PC-9 (cell line): ENCODE measurements at regions not wholly inside any gene's neighbourhood (a gene's known extent, or its start where the extent isn't known, plus 50 kb on each side); places are given as distances from the start of the nearest gene placed in this dataset.

ENCODE experiments used
- CTCF ChIP-seq: fragments of 200-600 bp; sonication (generic); conservative IDR thresholded peaks from 2 replicates; pipeline ENCODE4 v1.6.1; 2017; ENCODE audit warnings: mixed run types, antibody characterized with exemption, mild to moderate bottlenecking, moderate library complexity
- EZH2 ChIP-seq: fragments of 200-600 bp; sonication (generic); IDR thresholded peaks from 2 replicates; pipeline ENCODE4 v1.8.0; 2017; ENCODE audit warnings: antibody characterized with exemption, low read depth

GRCh38 chr7:45256775-45257174, 99.2 kb downstream of the RAMP3 start:
- no peak for TF ChIP-seq CTCF
- TF ChIP-seq EZH2 = no peak
